Stimulated activated naive B cell treated with anti-CD40 and anti-IgM and Interleukin-4, amounts not matched to agents 10 μg/mL and 1 μg/mL and 100 μg/mL, for 72 hours (primary cell): ENCODE measurements at regions not wholly inside any gene's neighbourhood (a gene's known extent, or its start where the extent isn't known, plus 50 kb on each side); places are given as distances from the start of the nearest gene placed in this dataset.
A peak's percentile ranks its signal among the peaks of the same experiment; 100 is the strongest.
"Not testable (repeated sequence)": the region's sequence is repeated elsewhere in the genome, so short reads cannot be mapped to it uniquely, and the experiment has no call there.

Source experiments
- ATAC-seq, 2 donors: fragments of 150-1000 bp; cut with Tn5 transposase; replicated peaks; 2 replicates each; pipeline ENCODE4 v1.10.0; 2021; ENCODE audit warnings: moderate library complexity in 1 of 2
- DNase-seq: peaks from one replicate; pipeline ENCODE4 v3.0.0; 2021
- H3K27ac Mint-ChIP-seq: one replicate; pipeline ENCODE4 v1.8.0; 2022; ENCODE audit warnings: mild to moderate bottlenecking, mixed read lengths
- H3K27me3 Mint-ChIP-seq, 2 donors: one replicate each; pipeline ENCODE4 v1.8.0; 2022; ENCODE audit warnings: mixed read lengths in 2 of 2
- H3K36me3 Mint-ChIP-seq, 2 donors: one replicate each; pipeline ENCODE4 v1.8.0; 2022; ENCODE audit warnings: mixed read lengths in 2 of 2, mild to moderate bottlenecking in 1 of 2
- H3K4me1 Mint-ChIP-seq, 2 donors: one replicate each; pipeline ENCODE4 v1.8.0; 2022; ENCODE audit warnings: mixed read lengths in 2 of 2, mild to moderate bottlenecking in 1 of 2
- H3K4me3 Mint-ChIP-seq, 2 donors: one replicate each; pipeline ENCODE4 v1.8.0; 2022; ENCODE audit warnings: mild to moderate bottlenecking in 2 of 2, mixed read lengths in 2 of 2, moderate library complexity in 1 of 2
- H3K9me3 Mint-ChIP-seq, 2 donors: one replicate each; pipeline ENCODE4 v1.8.0; 2022; ENCODE audit warnings: mixed read lengths in 2 of 2, mild to moderate bottlenecking in 1 of 2

GRCh38 chr5:74970891-74971290 lies 81.5 kb downstream of the GCNT4 start:
- not testable (repeated sequence) for H3K27ac Mint-ChIP-seq, H3K4me1 Mint-ChIP-seq, ATAC-seq, H3K4me3 Mint-ChIP-seq, H3K36me3 Mint-ChIP-seq, H3K9me3 Mint-ChIP-seq, DNase-seq
- H3K27me3 Mint-ChIP-seq = peaks cover 13 to 23% of the 10 kb centered on the region in 2 donors

GRCh38 chr5:74969726-74970125 lies 82.6 kb downstream of the GCNT4 start:
- Mint-ChIP-seq H3K9me3 (no peaks in the 10 kb centered on the region), H3K4me3 (no peak overlapping the region), H3K27ac (no peak overlapping the region), H3K27me3 (peaks cover 13 to 21% of the 10 kb centered on the region in 2 donors), H3K36me3 (no peaks in the 10 kb centered on the region), H3K4me1 (no peaks in the 10 kb centered on the region)
- ATAC-seq = no peak
- DNase-seq = no peak

- Mint-ChIP-seq H3K36me3 (no peaks in the 10 kb centered on the region), H3K4me1 (no peaks in the 10 kb centered on the region), H3K27me3 (peaks cover 20 to 21% of the 10 kb centered on the region in 2 donors), H3K4me3 (no peak overlapping the region), H3K9me3 (no peaks in the 10 kb centered on the region), H3K27ac (no peak overlapping the region)
- ATAC-seq = no peak
- no peak for DNase-seq
Measured at GRCh38 chr5:74966141-74967026, 86.0 kb downstream of the GCNT4 start.

GRCh38 chr5:74963407-74963806 lies 89.0 kb downstream of the GCNT4 start:
- Mint-ChIP-seq H3K27ac (no peak overlapping the region), H3K9me3 (no peaks in the 10 kb centered on the region), H3K4me1 (no peaks in the 10 kb centered on the region), H3K36me3 (no peaks in the 10 kb centered on the region), H3K27me3 (peaks cover 16 to 21% of the 10 kb centered on the region in 2 donors), H3K4me3 (no peak overlapping the region)
- DNase-seq (no peak), ATAC-seq (no peak)

GRCh38 chr5:74957906-74958305 lies 91.7 kb upstream of the FAM169A start:
- Mint-ChIP-seq H3K4me3 (no peak overlapping the region), H3K27ac (no peak overlapping the region), H3K4me1 (peaks cover 0 to 2% of the 10 kb centered on the region in 2 donors), H3K36me3 (no peaks in the 10 kb centered on the region), H3K9me3 (peaks cover 2 to 4% of the 10 kb centered on the region in 2 donors), H3K27me3 (peaks cover 2 to 19% of the 10 kb centered on the region in 2 donors)
- DNase-seq (no peak), ATAC-seq (no peak)

- DNase-seq (no peak), ATAC-seq (no peak)
- Mint-ChIP-seq H3K27ac (no peak overlapping the region), H3K27me3 (peaks cover 5 to 21% of the 10 kb centered on the region in 2 donors), H3K4me3 (no peak overlapping the region), H3K4me1 (peaks cover 0 to 2% of the 10 kb centered on the region in 2 donors), H3K9me3 (peaks cover 2 to 4% of the 10 kb centered on the region in 2 donors), H3K36me3 (no peaks in the 10 kb centered on the region)
Measured at GRCh38 chr5:74957029-74957784, 91.0 kb upstream of the FAM169A start.

- Mint-ChIP-seq H3K9me3 (peaks cover 2 to 4% of the 10 kb centered on the region in 2 donors), H3K4me3 (no peak overlapping the region), H3K36me3 (no peaks in the 10 kb centered on the region), H3K4me1 (peaks cover 0 to 2% of the 10 kb centered on the region in 2 donors), H3K27me3 (peaks cover 5 to 17% of the 10 kb centered on the region in 2 donors), H3K27ac (no peak overlapping the region)
- DNase-seq (no peak), ATAC-seq (no peak)
Measured at GRCh38 chr5:74956278-74956677, 90.1 kb upstream of the FAM169A start.

GRCh38 chr5:74954919-74955318 lies 88.7 kb upstream of the FAM169A start:
- H3K36me3 Mint-ChIP-seq = no peaks in the 10 kb centered on the region
- H3K27me3 Mint-ChIP-seq = peaks cover 18 to 29% of the 10 kb centered on the region in 2 donors
- no peak overlapping the region for H3K27ac Mint-ChIP-seq
- peaks cover 0 to 2% of the 10 kb centered on the region in 2 donors for H3K4me1 Mint-ChIP-seq
- peaks cover 2 to 4% of the 10 kb centered on the region in 2 donors for H3K9me3 Mint-ChIP-seq
- H3K4me3 Mint-ChIP-seq = no peak overlapping the region
- no peak for ATAC-seq
- no peak for DNase-seq

GRCh38 chr5:74953937-74954720 lies 87.9 kb upstream of the FAM169A start:
- Mint-ChIP-seq H3K27ac (no peak overlapping the region), H3K27me3 (peaks cover 20 to 31% of the 10 kb centered on the region in 2 donors), H3K4me3 (no peak overlapping the region), H3K9me3 (peaks cover 2 to 4% of the 10 kb centered on the region in 2 donors), H3K4me1 (peaks cover 0 to 2% of the 10 kb centered on the region in 2 donors), H3K36me3 (no peaks in the 10 kb centered on the region)
- no peak for DNase-seq
- ATAC-seq = peak in 1 of 2 donors; percentile 89

GRCh38 chr5:74953554-74953936 lies 87.4 kb upstream of the FAM169A start:
- DNase-seq = no peak
- Mint-ChIP-seq H3K4me3 (no peak overlapping the region), H3K4me1 (peaks cover 0 to 2% of the 10 kb centered on the region in 2 donors), H3K9me3 (peaks cover 2 to 4% of the 10 kb centered on the region in 2 donors), H3K27ac (no peak overlapping the region), H3K27me3 (peaks cover 20 to 27% of the 10 kb centered on the region in 2 donors), H3K36me3 (no peaks in the 10 kb centered on the region)
- no peak for ATAC-seq

- H3K9me3 Mint-ChIP-seq = peaks cover 2 to 4% of the 10 kb centered on the region in 2 donors
- no peaks in the 10 kb centered on the region for H3K36me3 Mint-ChIP-seq
- H3K27ac Mint-ChIP-seq = no peak overlapping the region
- DNase-seq (no peak), ATAC-seq (no peak)
- no peak overlapping the region for H3K4me3 Mint-ChIP-seq
- H3K27me3 Mint-ChIP-seq = peaks cover 28 to 32% of the 10 kb centered on the region in 2 donors
- H3K4me1 Mint-ChIP-seq = peaks cover 0 to 2% of the 10 kb centered on the region in 2 donors
Measured at GRCh38 chr5:74952406-74952805, 86.2 kb upstream of the FAM169A start.

GRCh38 chr5:74951865-74952264 lies 85.7 kb upstream of the FAM169A start:
- Mint-ChIP-seq H3K27me3 (peaks cover 33 to 35% of the 10 kb centered on the region in 2 donors), H3K9me3 (peaks cover 2 to 4% of the 10 kb centered on the region in 2 donors), H3K4me3 (no peak overlapping the region), H3K27ac (no peak overlapping the region), H3K36me3 (no peaks in the 10 kb centered on the region), H3K4me1 (peaks cover 0 to 2% of the 10 kb centered on the region in 2 donors)
- ATAC-seq = no peak
- no peak for DNase-seq

GRCh38 chr5:74950836-74951515 lies 84.8 kb upstream of the FAM169A start:
- H3K36me3 Mint-ChIP-seq = no peaks in the 10 kb centered on the region
- H3K27me3 Mint-ChIP-seq = peaks cover 34 to 35% of the 10 kb centered on the region in 2 donors
- no peak overlapping the region for H3K27ac Mint-ChIP-seq
- H3K4me1 Mint-ChIP-seq = peaks cover 2% of the 10 kb centered on the region in 2 donors
- DNase-seq (no peak), ATAC-seq (no peak)
- H3K9me3 Mint-ChIP-seq = peaks cover 1 to 2% of the 10 kb centered on the region in 2 donors
- no peak overlapping the region for H3K4me3 Mint-ChIP-seq
